ENCODE measurements at regions not wholly inside any gene's neighbourhood (a gene's known extent, or its start where the extent isn't known, plus 50 kb on each side); places are given as distances from the start of the nearest gene placed in this dataset.

GRCh38 chr3:26108846-26109489 is 319.1 kb downstream of the OXSM start:
- ATAC-seq, result no peak
- CTCF ChIA-PET, result no interaction called here
- Histone ChIP-seq H3K9me3 (replicated peaks; ENCODE audit: control insufficient read depth, insufficient read depth, low read length) (no peaks in the 10 kb centered on the region), H3K79me2 (ENCODE audit: control insufficient read depth, insufficient read depth, low read length) (no peaks in the 10 kb centered on the region), H3K4me2 (ENCODE audit: control insufficient read depth, insufficient read depth) (no peak overlapping the region), H2AFZ (ENCODE audit: control insufficient read depth, low read depth, low read length) (no peak overlapping the region), H3K4me3 (no peak overlapping the region), H3K4me1 (ENCODE audit: control insufficient read depth, insufficient read depth, low read length) (no peaks in the 10 kb centered on the region), H3K27ac (ENCODE audit: control insufficient read depth, insufficient read depth) (no peak overlapping the region), H3K36me3 (ENCODE audit: control insufficient read depth in 2 of 2, insufficient read depth in 2 of 2, low read length in 1 of 2) (no peaks in the 10 kb centered on the region), H3K27me3 (replicated peaks in 1 of 2; ENCODE audit: control insufficient read depth in 2 of 2, insufficient read depth in 2 of 2, low read length in 1 of 2) (no peaks in the 10 kb centered on the region), H3K9ac (ENCODE audit: control insufficient read depth, insufficient read depth, low read length) (no peak overlapping the region), H4K20me1 (ENCODE audit: control insufficient read depth, insufficient read depth) (no peaks in the 10 kb centered on the region)
- RAD21 ChIA-PET (ENCODE audit: unreplicated experiment), result no interaction called here
- SMC1A ChIA-PET (ENCODE audit: uncharacterized antibody, unreplicated experiment), result interaction anchor here (1.2 kb wide), 1 partner anchor 10 kb away, joined by 5 read pairs; no protein-coding TSS in a partner anchor
- POLR2A ChIA-PET, result no interaction called here
- intact Hi-C loops (cut with micrococcal nuclease; ENCODE audit: unreplicated experiment) (no loop called here), in situ Hi-C loops (cut with MboI) (no loop called here)
- no peak for FAIRE-seq
- no TSS peak for BruUV-seq (replicated peaks)
- 16% methylated on average over 2 of the region's 2 CpGs for WGBS (ENCODE audit: insufficient coverage, insufficient replicate concordance, low lambda C conversion rate, missing lambda C conversion rate)
- TF ChIP-seq RFX5 (IDR thresholded peaks at IDR 0.05; ENCODE audit: low read depth, low read length), result no peak
- no peak for DNase-seq (ENCODE audit: low read depth, low spot score)

- ChIA-PET CTCF (no interaction called here), SMC1A (ENCODE audit: uncharacterized antibody, unreplicated experiment) (no interaction called here), RAD21 (ENCODE audit: unreplicated experiment) (no interaction called here), POLR2A (no interaction called here)
- H3K27ac ChIP-seq (ENCODE audit: control insufficient read depth, insufficient read depth), result no peak overlapping the region
- H3K79me2 ChIP-seq (ENCODE audit: control insufficient read depth, insufficient read depth, low read length), result no peaks in the 10 kb centered on the region
- H3K36me3 ChIP-seq (ENCODE audit: control insufficient read depth in 2 of 2, insufficient read depth in 2 of 2, low read length in 1 of 2), result no peaks in the 10 kb centered on the region
- H3K27me3 ChIP-seq (replicated peaks in 1 of 2; ENCODE audit: control insufficient read depth in 2 of 2, insufficient read depth in 2 of 2, low read length in 1 of 2), result no peaks in the 10 kb centered on the region
- ATAC-seq (no peak), DNase-seq (ENCODE audit: low read depth, low spot score) (no peak), FAIRE-seq (no peak)
- no peaks in the 10 kb centered on the region for H3K4me1 ChIP-seq (ENCODE audit: control insufficient read depth, insufficient read depth, low read length)
- no peaks in the 10 kb centered on the region for H3K9me3 ChIP-seq (replicated peaks; ENCODE audit: control insufficient read depth, insufficient read depth, low read length)
- no TSS peak for BruUV-seq (replicated peaks)
- intact Hi-C loops (cut with micrococcal nuclease; ENCODE audit: unreplicated experiment), result loop anchor here (5.0 kb wide), 1 partner anchor 468 kb away; no protein-coding TSS in a partner anchor
- no peaks in the 10 kb centered on the region for H4K20me1 ChIP-seq (ENCODE audit: control insufficient read depth, insufficient read depth)
- in situ Hi-C loops (cut with MboI), result loop anchor here (10.0 kb wide), 1 partner anchor 460 kb away; no protein-coding TSS in a partner anchor
- H3K9ac ChIP-seq (ENCODE audit: control insufficient read depth, insufficient read depth, low read length), result no peak overlapping the region
- 0% methylated on average over 1 of the region's 1 CpG for WGBS (ENCODE audit: insufficient coverage, insufficient replicate concordance, low lambda C conversion rate, missing lambda C conversion rate)
- no peak overlapping the region for H3K4me2 ChIP-seq (ENCODE audit: control insufficient read depth, insufficient read depth)
- H3K4me3 ChIP-seq, result no peak overlapping the region
- no peak overlapping the region for H2AFZ ChIP-seq (ENCODE audit: control insufficient read depth, low read depth, low read length)
- no peak for TF ChIP-seq BCL3 (IDR thresholded peaks at IDR 0.05; ENCODE audit: borderline replicate concordance, insufficient read depth, low read depth, low read length, poor library complexity, severe bottlenecking)
- TF ChIP-seq SREBF2 (IDR thresholded peaks at IDR 0.05; ENCODE audit: low read length), result no peak
- TF ChIP-seq CUX1 (IDR thresholded peaks at IDR 0.05; ENCODE audit: insufficient replicate concordance, low read depth, low read length), result no peak
- no peak for TF ChIP-seq YY1 (IDR thresholded peaks at IDR 0.05; ENCODE audit: low read depth, low read length)
- no peak for TF ChIP-seq IKZF2 (IDR thresholded peaks at IDR 0.05)
- TF ChIP-seq EED (IDR thresholded peaks at IDR 0.05; ENCODE audit: low read depth), result no peak
- TF ChIP-seq RB1 (IDR thresholded peaks at IDR 0.05; ENCODE audit: borderline replicate concordance), result no peak
Measured at GRCh38 chr3:26114851-26115250, 325.0 kb downstream of the OXSM start.
